ENCODE measurements at regions not wholly inside any gene's neighbourhood (a gene's known extent, or its start where the extent isn't known, plus 50 kb on each side); places are given as distances from the start of the nearest gene placed in this dataset.
A peak's percentile ranks its signal among the peaks of the same experiment; 100 is the strongest.

- no peak for TF ChIP-seq CTCF (IDR thresholded peaks at IDR 0.05; ENCODE audit: insufficient read depth, low read length, severe bottlenecking)
- peaks cover 9% of the 10 kb centered on the region for H3K27me3 ChIP-seq (ENCODE audit: control insufficient read depth, insufficient read depth, low read length)
- no peak overlapping the region for H3K4me3 ChIP-seq (ENCODE audit: low read depth, low read length)
- H3K36me3 ChIP-seq (ENCODE audit: control insufficient read depth, insufficient read depth, low read length) = no peaks in the 10 kb centered on the region
- FAIRE-seq (peak; percentile 72), DNase-seq (ENCODE audit: low read depth) (no peak)
Observed at GRCh38 chr12:94867066-94867855, 136.2 kb downstream of the NDUFA12 start.

- no peak for FAIRE-seq
- H3K27me3 ChIP-seq (ENCODE audit: control insufficient read depth, insufficient read depth, low read length) = peaks cover 2% of the 10 kb centered on the region
Observed at GRCh38 chr12:94864987-94865386, 138.5 kb downstream of the NDUFA12 start.

GRCh38 chr12:94863321-94864035 lies 140.0 kb downstream of the NDUFA12 start:
- FAIRE-seq = peak; percentile 13
- no peaks in the 10 kb centered on the region for H3K27me3 ChIP-seq (ENCODE audit: control insufficient read depth, insufficient read depth, low read length)

More at GRCh38 chr12:94864987-94865386, 138.5 kb downstream of the NDUFA12 start:
- H3K4me3 ChIP-seq (ENCODE audit: low read depth, low read length) = no peak overlapping the region
- no peak for TF ChIP-seq CTCF (IDR thresholded peaks at IDR 0.05; ENCODE audit: insufficient read depth, low read length, severe bottlenecking)
- H3K36me3 ChIP-seq (ENCODE audit: control insufficient read depth, insufficient read depth, low read length) = no peaks in the 10 kb centered on the region
- DNase-seq (ENCODE audit: low read depth) = no peak

GRCh38 chr12:94862421-94862820 lies 141.1 kb downstream of the NDUFA12 start:
- no peak for FAIRE-seq
- DNase-seq (ENCODE audit: low read depth) = no peak
- H3K27me3 ChIP-seq (ENCODE audit: control insufficient read depth, insufficient read depth, low read length) = no peaks in the 10 kb centered on the region
- no peak overlapping the region for H3K4me3 ChIP-seq (ENCODE audit: low read depth, low read length)
- H3K36me3 ChIP-seq (ENCODE audit: control insufficient read depth, insufficient read depth, low read length) = no peaks in the 10 kb centered on the region
- TF ChIP-seq CTCF (IDR thresholded peaks at IDR 0.05; ENCODE audit: insufficient read depth, low read length, severe bottlenecking) = no peak

More at GRCh38 chr12:94863321-94864035, 140.0 kb downstream of the NDUFA12 start:
- H3K4me3 ChIP-seq (ENCODE audit: low read depth, low read length) = no peak overlapping the region
- no peak for DNase-seq (ENCODE audit: low read depth)
- TF ChIP-seq CTCF (IDR thresholded peaks at IDR 0.05; ENCODE audit: insufficient read depth, low read length, severe bottlenecking) = no peak
- H3K36me3 ChIP-seq (ENCODE audit: control insufficient read depth, insufficient read depth, low read length) = no peaks in the 10 kb centered on the region

- Histone ChIP-seq H3K27me3 (ENCODE audit: control insufficient read depth, insufficient read depth, low read length) (no peaks in the 10 kb centered on the region), H3K4me3 (ENCODE audit: low read depth, low read length) (no peak overlapping the region), H3K36me3 (ENCODE audit: control insufficient read depth, insufficient read depth, low read length) (no peaks in the 10 kb centered on the region)
- no peak for FAIRE-seq
- TF ChIP-seq CTCF (IDR thresholded peaks at IDR 0.05; ENCODE audit: insufficient read depth, low read length, severe bottlenecking) = no peak
- no peak for DNase-seq (ENCODE audit: low read depth)
Observed at GRCh38 chr12:94856324-94856723, 147.2 kb downstream of the NDUFA12 start.

All from bronchial epithelial cell (primary cell).